Choroid plexus epithelial cell (primary cell): ENCODE measurements at regions not wholly inside any gene's neighbourhood (a gene's known extent, or its start where the extent isn't known, plus 50 kb on each side); places are given as distances from the start of the nearest gene placed in this dataset.

Experiments used
- DNase-seq: peaks from one replicate; pipeline ENCODE4 v3.0.0-alpha.2; 2010; ENCODE audit warnings: low read depth
- H3K4me3 ChIP-seq: 2 replicates; pipeline ENCODE4 v1.5.1; 2011; ENCODE audit warnings: low read depth, mild to moderate bottlenecking, control low read depth, low read length, moderate library complexity
- TF ChIP-seq, protein P1 (sequence below): conservative IDR thresholded peaks from 2 replicates; pipeline ENCODE4 v1.5.1; 2011; ENCODE audit warnings: low read depth, mild to moderate bottlenecking, control low read depth, inconsistent platforms, low read length, moderate library complexity

GRCh38 chr2:144067506-144067905 lies 452.4 kb downstream of the ZEB2 start:
- no peak for DNase-seq
- TF ChIP-seq, protein P1, sequence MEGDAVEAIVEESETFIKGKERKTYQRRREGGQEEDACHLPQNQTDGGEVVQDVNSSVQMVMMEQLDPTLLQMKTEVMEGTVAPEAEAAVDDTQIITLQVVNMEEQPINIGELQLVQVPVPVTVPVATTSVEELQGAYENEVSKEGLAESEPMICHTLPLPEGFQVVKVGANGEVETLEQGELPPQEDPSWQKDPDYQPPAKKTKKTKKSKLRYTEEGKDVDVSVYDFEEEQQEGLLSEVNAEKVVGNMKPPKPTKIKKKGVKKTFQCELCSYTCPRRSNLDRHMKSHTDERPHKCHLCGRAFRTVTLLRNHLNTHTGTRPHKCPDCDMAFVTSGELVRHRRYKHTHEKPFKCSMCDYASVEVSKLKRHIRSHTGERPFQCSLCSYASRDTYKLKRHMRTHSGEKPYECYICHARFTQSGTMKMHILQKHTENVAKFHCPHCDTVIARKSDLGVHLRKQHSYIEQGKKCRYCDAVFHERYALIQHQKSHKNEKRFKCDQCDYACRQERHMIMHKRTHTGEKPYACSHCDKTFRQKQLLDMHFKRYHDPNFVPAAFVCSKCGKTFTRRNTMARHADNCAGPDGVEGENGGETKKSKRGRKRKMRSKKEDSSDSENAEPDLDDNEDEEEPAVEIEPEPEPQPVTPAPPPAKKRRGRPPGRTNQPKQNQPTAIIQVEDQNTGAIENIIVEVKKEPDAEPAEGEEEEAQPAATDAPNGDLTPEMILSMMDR, result no peak
- no peak overlapping the region for H3K4me3 ChIP-seq

DNA sequence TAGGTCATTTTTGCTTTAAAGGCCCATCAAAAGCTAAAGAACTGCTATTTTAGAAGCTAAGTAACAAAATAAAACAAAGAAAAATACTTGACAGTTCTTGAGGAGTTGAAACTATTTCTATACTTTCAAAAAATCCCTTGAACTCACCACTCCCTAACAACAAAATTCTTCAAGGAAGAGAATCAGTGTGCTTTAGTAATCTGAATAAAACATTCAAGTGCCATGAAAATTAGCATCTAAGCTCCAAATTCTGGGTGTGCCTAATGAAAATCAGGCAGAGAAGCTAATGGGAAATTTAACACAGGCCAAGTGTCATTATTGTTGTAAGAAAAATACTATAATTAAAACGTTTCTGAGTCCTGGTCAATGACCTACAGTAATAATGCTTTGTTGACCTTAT lies 456.3 kb downstream of the ZEB2 start:
- TF ChIP-seq, protein P1, result no peak

GRCh38 chr2:144054911-144055310 lies 465.0 kb downstream of the ZEB2 start:
- H3K4me3 ChIP-seq, result no peak overlapping the region
- TF ChIP-seq, protein P1, result no peak
- DNase-seq, result no peak

More for the DNA sequence above, 456.3 kb downstream of the ZEB2 start:
- no peak overlapping the region for H3K4me3 ChIP-seq
- DNase-seq, result no peak

DNA sequence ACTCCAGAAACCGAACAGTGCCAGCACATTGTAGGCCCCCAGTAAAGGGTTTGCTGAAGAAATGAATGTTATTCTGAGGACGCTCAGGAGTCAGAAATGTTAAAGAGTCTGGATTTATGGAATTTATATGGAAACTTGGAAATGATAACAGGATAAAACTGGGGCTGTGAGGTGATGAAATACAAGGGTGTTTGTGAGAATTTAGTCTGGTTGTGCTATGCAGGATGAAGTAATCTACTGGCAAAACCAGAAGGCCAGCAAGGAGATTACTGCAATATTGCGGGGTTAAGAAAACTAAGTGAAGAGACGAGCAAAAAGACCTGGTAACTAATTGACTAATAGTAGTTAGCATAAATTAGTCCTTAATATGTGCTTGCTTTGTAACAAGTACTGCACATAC lies 467.8 kb downstream of the ZEB2 start:
- TF ChIP-seq, protein P1, result no peak
- H3K4me3 ChIP-seq, result no peak overlapping the region
- DNase-seq, result no peak

- DNase-seq, result no peak
- H3K4me3 ChIP-seq, result no peak overlapping the region
- TF ChIP-seq, protein P1, result no peak
Observed at GRCh38 chr2:144049137-144049536, 470.8 kb downstream of the ZEB2 start.

GRCh38 chr2:144048631-144049060 lies 471.3 kb downstream of the ZEB2 start:
- no peak for DNase-seq
- TF ChIP-seq, protein P1, result no peak
- no peak overlapping the region for H3K4me3 ChIP-seq

DNA sequence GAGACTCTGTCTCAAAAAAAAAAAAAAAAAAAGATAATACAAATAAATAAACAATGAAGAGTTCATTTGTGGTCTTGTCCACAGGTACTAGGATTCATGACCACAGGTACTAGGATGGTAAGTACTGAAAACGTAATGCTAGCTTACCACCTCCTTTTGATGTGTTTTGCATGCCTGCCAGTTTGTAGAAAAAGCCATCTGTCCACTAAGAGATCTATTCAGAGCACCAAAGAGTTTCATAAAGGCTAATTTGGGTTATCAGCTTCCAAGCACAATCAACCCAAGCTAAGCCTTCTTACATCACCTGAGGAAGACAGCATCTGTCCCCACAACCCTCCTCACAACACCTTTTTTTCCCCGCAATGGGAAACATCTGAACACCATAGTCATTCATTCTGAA lies 477.2 kb downstream of the ZEB2 start:
- TF ChIP-seq, protein P1, result no peak
- no peak overlapping the region for H3K4me3 ChIP-seq
- DNase-seq, result no peak
